MM.1S (cell line): ENCODE measurements at regions not wholly inside any gene's neighbourhood (a gene's known extent, or its start where the extent isn't known, plus 50 kb on each side); places are given as distances from the start of the nearest gene placed in this dataset.

ENCODE experiments used
- DNase-seq: peaks from one replicate; pipeline ENCODE4 v3.0.0-alpha.2; 2015
- H2AFZ ChIP-seq: fragments of 300-600 bp; sonication (generic); 2 replicates; pipeline ENCODE4 v1.6.0; 2016; ENCODE audit warnings: antibody characterized with exemption, low read length
- H3F3A ChIP-seq: fragments of 300-600 bp; sonication (generic); 2 replicates; pipeline ENCODE4 v1.6.1; 2016; ENCODE audit warnings: mild to moderate bottlenecking, antibody characterized with exemption, low read length, moderate library complexity, mixed read lengths; ENCODE audit not compliant: insufficient read depth
- H3K27ac ChIP-seq: fragments of 300-600 bp; sonication (generic); 2 replicates; pipeline ENCODE4 v1.5.1; 2016; ENCODE audit warnings: mild to moderate bottlenecking, low read length
- H3K27me3 ChIP-seq: fragments of 300-600 bp; sonication (generic); replicated peaks from 2 replicates; pipeline ENCODE4 v1.6.0; 2016; ENCODE audit warnings: low read length; ENCODE audit not compliant: insufficient read depth
- H3K36me3 ChIP-seq: fragments of 300-600 bp; sonication (generic); replicated peaks from 2 replicates; pipeline ENCODE4 v1.6.1; 2016; ENCODE audit warnings: mild to moderate bottlenecking, low read length, mixed read lengths; ENCODE audit not compliant: insufficient read depth
- H3K4me1 ChIP-seq: fragments of 300-600 bp; sonication (generic); 2 replicates; pipeline ENCODE4 v1.6.1; 2016; ENCODE audit warnings: low read length, mixed read lengths
- H3K4me2 ChIP-seq: fragments of 300-600 bp; sonication (generic); 2 replicates; pipeline ENCODE4 v1.6.0; 2016; ENCODE audit warnings: low read depth, low read length
- H3K4me3 ChIP-seq: fragments of 300-600 bp; sonication (generic); 2 replicates; pipeline ENCODE4 v1.5.1; 2016; ENCODE audit warnings: low read length, mixed read lengths
- H3K79me2 ChIP-seq: fragments of 300-600 bp; sonication (generic); 2 replicates; pipeline ENCODE4 v1.6.1; 2016; ENCODE audit warnings: mixed run types, low read length, mixed read lengths
- H3K9ac ChIP-seq: fragments of 300-600 bp; sonication (generic); 2 replicates; pipeline ENCODE4 v1.6.1; 2016; ENCODE audit warnings: low read length, mixed read lengths
- H3K9me2 ChIP-seq: fragments of 300-600 bp; sonication (generic); replicated peaks from 2 replicates; pipeline ENCODE4 v1.6.1; 2016; ENCODE audit warnings: mild to moderate bottlenecking, low read length, mixed read lengths; ENCODE audit not compliant: insufficient read depth
- H3K9me3 ChIP-seq: fragments of 300-600 bp; sonication (generic); replicated peaks from 2 replicates; pipeline ENCODE4 v1.6.1; 2016; ENCODE audit warnings: mild to moderate bottlenecking, low read length, mixed read lengths; ENCODE audit not compliant: insufficient read depth
- H4K20me1 ChIP-seq: fragments of 300-600 bp; sonication (generic); 2 replicates; pipeline ENCODE4 v1.6.1; 2016; ENCODE audit warnings: mild to moderate bottlenecking, low read length, moderate library complexity, mixed read lengths; ENCODE audit not compliant: insufficient read depth
- CTCF ChIP-seq: fragments of 300-600 bp; sonication (generic); IDR thresholded peaks from 2 replicates; pipeline ENCODE4 v1.5.1; 2016; ENCODE audit warnings: antibody characterized with exemption, low read length, mixed read lengths
- EZH2 ChIP-seq: fragments of 300-600 bp; sonication (generic); optimal IDR thresholded peaks from 2 replicates; pipeline ENCODE3; 2017; ENCODE audit warnings: low read depth, mild to moderate bottlenecking, antibody characterized with exemption, low read length, mixed read lengths
- EZH2phosphoT487 ChIP-seq: fragments of 300-600 bp; sonication (generic); IDR thresholded peaks from 2 replicates; pipeline ENCODE4 v1.6.1; 2018; ENCODE audit warnings: antibody characterized with exemption, low read length

GRCh38 chr2:22855761-22856184, 529.2 kb upstream of the KLHL29 start:
- no peak overlapping the region for H3K4me2 ChIP-seq
- no peak for TF ChIP-seq CTCF
- no peak for TF ChIP-seq EZH2phosphoT487
- TF ChIP-seq EZH2 = no peak
- no peaks in the 10 kb centered on the region for H3K27me3 ChIP-seq
- no peak for DNase-seq
- H3K9me3 ChIP-seq = no peaks in the 10 kb centered on the region
- H3K9me2 ChIP-seq = no peaks in the 10 kb centered on the region
- H2AFZ ChIP-seq = no peak overlapping the region
- no peak overlapping the region for H3K9ac ChIP-seq
- no peaks in the 10 kb centered on the region for H3F3A ChIP-seq
- H3K4me3 ChIP-seq = no peak overlapping the region
- H3K36me3 ChIP-seq = no peaks in the 10 kb centered on the region
- H3K4me1 ChIP-seq = no peaks in the 10 kb centered on the region
- H4K20me1 ChIP-seq = no peaks in the 10 kb centered on the region
- H3K79me2 ChIP-seq = no peaks in the 10 kb centered on the region
- H3K27ac ChIP-seq = no peak overlapping the region

- Histone ChIP-seq H3K27me3 (no peaks in the 10 kb centered on the region), H3K79me2 (no peaks in the 10 kb centered on the region), H4K20me1 (no peaks in the 10 kb centered on the region), H3K9ac (no peak overlapping the region), H2AFZ (no peak overlapping the region), H3K27ac (no peak overlapping the region), H3K9me2 (no peaks in the 10 kb centered on the region), H3K4me3 (no peak overlapping the region), H3K4me2 (no peak overlapping the region), H3K9me3 (no peaks in the 10 kb centered on the region; the same call in 1 of the 2 replicates), H3F3A (no peaks in the 10 kb centered on the region), H3K36me3 (no peaks in the 10 kb centered on the region), H3K4me1 (no peaks in the 10 kb centered on the region)
- TF ChIP-seq CTCF (no peak), EZH2 (no peak), EZH2phosphoT487 (no peak)
- DNase-seq = no peak
These were observed 517.0 kb upstream of the KLHL29 start for GRCh38 chr2:22867973-22868372.

- TF ChIP-seq EZH2 (no peak), EZH2phosphoT487 (no peak), CTCF (no peak)
- H3K9me2 ChIP-seq = no peaks in the 10 kb centered on the region
- H4K20me1 ChIP-seq = no peaks in the 10 kb centered on the region
- H3K27ac ChIP-seq = no peak overlapping the region
- H3F3A ChIP-seq = no peaks in the 10 kb centered on the region
- DNase-seq = no peak
- H3K9me3 ChIP-seq = no peaks in the 10 kb centered on the region
- H2AFZ ChIP-seq = no peak overlapping the region
- H3K4me2 ChIP-seq = no peak overlapping the region
- H3K36me3 ChIP-seq = no peaks in the 10 kb centered on the region
- no peak overlapping the region for H3K9ac ChIP-seq
- H3K27me3 ChIP-seq = no peaks in the 10 kb centered on the region
- H3K4me3 ChIP-seq = no peak overlapping the region
- H3K4me1 ChIP-seq = peaks cover 8% of the 10 kb centered on the region
- no peaks in the 10 kb centered on the region for H3K79me2 ChIP-seq
These were observed 506.9 kb upstream of the KLHL29 start for GRCh38 chr2:22878121-22878520.
